GM23248 (cell line): ENCODE measurements at regions not wholly inside any gene's neighbourhood (a gene's known extent, or its start where the extent isn't known, plus 50 kb on each side); places are given as distances from the start of the nearest gene placed in this dataset.
"Not testable (repeated sequence)": the region's sequence is repeated elsewhere in the genome, so short reads cannot be mapped to it uniquely, and the experiment has no call there.

Experiments used
- DNase-seq: peaks from one replicate; pipeline ENCODE4 v3.0.0-alpha.2; 2015
- H2AFZ ChIP-seq: fragments of 200-600 bp; sonication (generic); 2 replicates; pipeline ENCODE4 v1.6.1; 2016; ENCODE audit warnings: antibody characterized with exemption
- H3F3A ChIP-seq: fragments of 200-600 bp; sonication (generic); 2 replicates; pipeline ENCODE4 v1.6.1; 2016; ENCODE audit warnings: mild to moderate bottlenecking, antibody characterized with exemption, mixed run types; ENCODE audit not compliant: insufficient read depth
- H3K27ac ChIP-seq: fragments of 200-600 bp; sonication (generic); 2 replicates; pipeline ENCODE4 v1.5.1; 2016; ENCODE audit warnings: mild to moderate bottlenecking
- H3K27me3 ChIP-seq: fragments of 200-600 bp; sonication (generic); replicated peaks from 2 replicates; pipeline ENCODE4 v1.6.1; 2016; ENCODE audit warnings: mild to moderate bottlenecking; ENCODE audit not compliant: insufficient read depth
- H3K36me3 ChIP-seq: fragments of 200-600 bp; sonication (generic); 2 replicates; pipeline ENCODE4 v1.6.1; 2016; ENCODE audit warnings: low read depth, mild to moderate bottlenecking
- H3K4me1 ChIP-seq: fragments of 200-600 bp; sonication (generic); 2 replicates; pipeline ENCODE4 v1.6.1; 2016; ENCODE audit warnings: mild to moderate bottlenecking; ENCODE audit not compliant: insufficient read depth
- H3K4me2 ChIP-seq: fragments of 200-600 bp; sonication (generic); one replicate; pipeline ENCODE4 v1.6.1; 2016; ENCODE audit warnings: mild to moderate bottlenecking; ENCODE audit not compliant: unreplicated experiment
- H3K4me3 ChIP-seq: fragments of 200-600 bp; sonication (generic); 2 replicates; pipeline ENCODE4 v1.5.1; 2016; ENCODE audit warnings: mild to moderate bottlenecking
- H3K79me2 ChIP-seq: fragments of 200-600 bp; sonication (generic); 2 replicates; pipeline ENCODE4 v1.6.1; 2016; ENCODE audit warnings: mild to moderate bottlenecking; ENCODE audit not compliant: insufficient read depth
- H3K9ac ChIP-seq: fragments of 200-600 bp; sonication (generic); 2 replicates; pipeline ENCODE4 v1.6.1; 2016; ENCODE audit warnings: mild to moderate bottlenecking
- H3K9me2 ChIP-seq: fragments of 200-600 bp; sonication (generic); 2 replicates; pipeline ENCODE4 v1.6.1; 2016; ENCODE audit warnings: mixed run types, mild to moderate bottlenecking, moderate library complexity; ENCODE audit not compliant: insufficient read depth
- H3K9me3 ChIP-seq: fragments of 200-600 bp; sonication (generic); one replicate; pipeline ENCODE4 v1.6.1; 2017; ENCODE audit warnings: low read depth
- H4K20me1 ChIP-seq: fragments of 200-600 bp; sonication (generic); 2 replicates; pipeline ENCODE4 v1.6.0; 2016; ENCODE audit not compliant: insufficient read depth
- EZH2 ChIP-seq: fragments of 200-600 bp; sonication (generic); IDR thresholded peaks from 2 replicates; pipeline ENCODE4 v1.6.1; 2018; ENCODE audit warnings: antibody characterized with exemption, mild to moderate bottlenecking; ENCODE audit not compliant: insufficient read depth, poor library complexity, severe bottlenecking
- EZH2phosphoT487 ChIP-seq: fragments of 200-600 bp; sonication (generic); IDR thresholded peaks from 2 replicates; pipeline ENCODE4 v1.6.1; 2018; ENCODE audit warnings: antibody characterized with exemption, moderate library complexity, mild to moderate bottlenecking, low read depth; ENCODE audit not compliant: insufficient read depth
- WGBS, 2 experiments: methylation state at CpG; one replicate each; pipeline ENCODE4 v1.1.6; 2015 to 2017; ENCODE audit warnings: low lambda C conversion rate in 2 of 2, low coverage in 1 of 2; ENCODE audit errors: missing lambda C conversion rate in 2 of 2; 5-methylcytosine and 5-hydroxymethylcytosine counted together
- in situ Hi-C: fragments of 300-500 bp; cut with MboI; formaldehyde crosslinking; loops from 2 replicates; pipeline ENCODE4 v1.15.0; 2020

DNA sequence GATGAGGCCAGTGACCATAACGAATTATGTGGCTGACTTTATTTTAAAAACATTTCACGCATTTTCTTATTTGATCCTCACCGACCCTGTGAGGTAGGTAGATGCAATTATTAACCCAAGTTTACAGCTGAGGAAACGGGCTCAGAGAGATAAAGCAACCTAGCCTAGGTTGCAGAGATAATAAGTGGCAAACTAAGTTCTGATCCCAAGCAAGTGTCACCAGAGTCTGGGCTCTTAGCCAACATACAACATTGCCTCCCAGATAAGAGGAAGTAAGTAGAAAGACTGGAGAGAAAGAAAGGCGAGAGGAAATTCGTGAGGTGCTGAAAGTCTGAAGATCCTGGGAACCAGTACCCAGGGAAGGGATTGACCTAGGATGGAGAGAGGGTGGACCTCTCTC is 77.4 kb upstream of the GPR50 start:
- H3K9ac ChIP-seq, result no peak overlapping the region
- no peak overlapping the region for H3K4me3 ChIP-seq
- H3K4me2 ChIP-seq, result no peak overlapping the region
- no peak overlapping the region for H3K27ac ChIP-seq
- no peaks in the 10 kb centered on the region for H4K20me1 ChIP-seq
- no peak for TF ChIP-seq EZH2phosphoT487
- H3K27me3 ChIP-seq, result no peaks in the 10 kb centered on the region
- H3K79me2 ChIP-seq, result no peaks in the 10 kb centered on the region
- no peaks in the 10 kb centered on the region for H3K36me3 ChIP-seq
- no peak for DNase-seq
- in situ Hi-C loops, result no loop called here
- H2AFZ ChIP-seq, result no peak overlapping the region
- WGBS, 2 experiments, result 28 to 31% methylated on average over 6 of the region's 6 CpGs
- no peaks in the 10 kb centered on the region for H3K9me3 ChIP-seq
- H3K9me2 ChIP-seq, result no peaks in the 10 kb centered on the region
- no peaks in the 10 kb centered on the region for H3F3A ChIP-seq
- no peaks in the 10 kb centered on the region for H3K4me1 ChIP-seq

- H3K9me3 ChIP-seq, result no peaks in the 10 kb centered on the region
- no peak for TF ChIP-seq EZH2phosphoT487
- TF ChIP-seq EZH2, result no peak
- H3K4me2 ChIP-seq, result no peak overlapping the region
- no peak overlapping the region for H3K27ac ChIP-seq
- no peaks in the 10 kb centered on the region for H3K9me2 ChIP-seq
- DNase-seq, result no peak
- no peaks in the 10 kb centered on the region for H3K4me1 ChIP-seq
- H3K4me3 ChIP-seq, result no peak overlapping the region
- H3K27me3 ChIP-seq, result no peaks in the 10 kb centered on the region
- no peaks in the 10 kb centered on the region for H3K79me2 ChIP-seq
- H3K36me3 ChIP-seq, result no peaks in the 10 kb centered on the region
- in situ Hi-C loops, result no loop called here
- no peaks in the 10 kb centered on the region for H3F3A ChIP-seq
- no peak overlapping the region for H3K9ac ChIP-seq
- H2AFZ ChIP-seq, result no peak overlapping the region
- H4K20me1 ChIP-seq, result no peaks in the 10 kb centered on the region
- WGBS, 2 experiments, result 0% methylated on average over 1 of the region's 1 CpG
These were observed 75.6 kb upstream of the GPR50 start for GRCh38 chrX:151100799-151101198.

GRCh38 chrX:151113200-151113599 is 63.2 kb upstream of the GPR50 start:
- H3K9me3 ChIP-seq, H3K36me3 ChIP-seq, H3K27ac ChIP-seq, DNase-seq, H3K79me2 ChIP-seq, H3K4me3 ChIP-seq, H3K4me2 ChIP-seq, H4K20me1 ChIP-seq, H3K9ac ChIP-seq, H3K4me1 ChIP-seq, in situ Hi-C loops, H3K9me2 ChIP-seq, H3K27me3 ChIP-seq, H2AFZ ChIP-seq, H3F3A ChIP-seq: not testable (repeated sequence)
- 36 to 40% methylated on average over 3 of the region's 3 CpGs for WGBS, 2 experiments
